Osteoblast (primary cell): ENCODE measurements at regions not wholly inside any gene's neighbourhood (a gene's known extent, or its start where the extent isn't known, plus 50 kb on each side); places are given as distances from the start of the nearest gene placed in this dataset.

Experiments used
- DNase-seq: peaks from one replicate; pipeline ENCODE4 v3.0.0; 2011; ENCODE audit warnings: low spot score, mixed read lengths; ENCODE audit not compliant: insufficient read length; ENCODE audit errors: missing footprints
- H2AFZ ChIP-seq: 2 replicates; pipeline ENCODE4 v1.6.0; 2011; ENCODE audit warnings: mild to moderate bottlenecking, low read length
- H3K27ac ChIP-seq: 2 replicates; pipeline ENCODE4 v1.5.1; 2011; ENCODE audit warnings: mild to moderate bottlenecking, low read depth, low read length, moderate library complexity
- H3K27me3 ChIP-seq: 2 replicates; pipeline ENCODE4 v1.6.0; 2012; ENCODE audit warnings: mild to moderate bottlenecking, control low read depth, inconsistent platforms, low read length, moderate library complexity; ENCODE audit not compliant: insufficient read depth
- H3K36me3 ChIP-seq: 2 replicates; pipeline ENCODE4 v1.5.1; 2011; ENCODE audit warnings: mild to moderate bottlenecking, low read length, control low read depth, moderate library complexity; ENCODE audit not compliant: insufficient read depth
- H3K4me1 ChIP-seq: 2 replicates; pipeline ENCODE4 v1.5.1; 2011; ENCODE audit warnings: mild to moderate bottlenecking, low read length, control low read depth, moderate library complexity; ENCODE audit not compliant: insufficient read depth
- H3K4me2 ChIP-seq: 2 replicates; pipeline ENCODE4 v1.6.0; 2011; ENCODE audit warnings: mild to moderate bottlenecking, low read length; ENCODE audit not compliant: insufficient read depth
- H3K4me3 ChIP-seq: fragments of 200-600 bp; sonication (generic); 3 replicates; pipeline ENCODE4 v1.5.1; 2012; ENCODE audit warnings: mild to moderate bottlenecking, low read length, inconsistent platforms; ENCODE audit not compliant: insufficient read depth
- H3K79me2 ChIP-seq: 2 replicates; pipeline ENCODE4 v1.6.0; 2012; ENCODE audit warnings: mild to moderate bottlenecking, low read length, control low read depth, inconsistent platforms; ENCODE audit not compliant: insufficient read depth
- H3K9me3 ChIP-seq: 2 replicates; pipeline ENCODE4 v1.5.1; 2011; ENCODE audit warnings: low read depth, low read length, control low read depth
- H4K20me1 ChIP-seq: 2 replicates; pipeline ENCODE4 v1.6.0; 2012; ENCODE audit warnings: mild to moderate bottlenecking, low read length, control low read depth; ENCODE audit not compliant: insufficient read depth
- TF ChIP-seq, protein P1 (sequence below): IDR thresholded peaks from 2 replicates; pipeline ENCODE4 v1.5.1; 2011; ENCODE audit warnings: mild to moderate bottlenecking, low read depth, low read length, moderate library complexity; ENCODE audit errors: extremely low read depth

DNA sequence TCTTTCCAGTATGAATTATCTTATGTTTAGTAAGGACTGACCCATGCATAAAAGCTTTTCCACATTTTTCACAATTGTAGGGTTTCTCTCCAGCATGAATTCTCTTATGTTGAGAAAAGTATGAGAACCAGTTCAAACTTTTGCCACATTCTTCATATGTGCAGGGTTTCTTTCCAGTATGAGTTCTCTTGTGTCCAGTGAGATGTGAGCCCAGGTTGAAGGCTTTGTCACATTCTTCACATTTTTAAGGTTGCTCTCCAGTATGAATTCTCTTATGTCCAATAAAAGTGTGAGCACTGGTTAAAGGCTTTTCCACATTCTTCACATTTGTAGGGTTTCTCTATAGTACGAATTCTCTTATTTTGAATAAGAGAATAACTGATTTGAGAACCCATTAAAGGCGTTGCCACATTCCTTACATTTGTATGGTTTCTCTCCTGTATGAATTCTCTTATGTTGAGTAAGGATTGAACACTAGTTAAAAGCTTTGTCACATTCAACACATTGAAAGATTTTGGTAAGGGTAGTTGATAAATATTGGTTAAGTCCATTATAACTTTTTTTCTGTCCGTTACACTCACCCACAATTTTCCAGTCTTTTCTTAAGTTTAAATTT is 911.0 kb upstream of the ZNF722 start:
- H3K4me2 ChIP-seq = no peak overlapping the region
- TF ChIP-seq, protein P1, sequence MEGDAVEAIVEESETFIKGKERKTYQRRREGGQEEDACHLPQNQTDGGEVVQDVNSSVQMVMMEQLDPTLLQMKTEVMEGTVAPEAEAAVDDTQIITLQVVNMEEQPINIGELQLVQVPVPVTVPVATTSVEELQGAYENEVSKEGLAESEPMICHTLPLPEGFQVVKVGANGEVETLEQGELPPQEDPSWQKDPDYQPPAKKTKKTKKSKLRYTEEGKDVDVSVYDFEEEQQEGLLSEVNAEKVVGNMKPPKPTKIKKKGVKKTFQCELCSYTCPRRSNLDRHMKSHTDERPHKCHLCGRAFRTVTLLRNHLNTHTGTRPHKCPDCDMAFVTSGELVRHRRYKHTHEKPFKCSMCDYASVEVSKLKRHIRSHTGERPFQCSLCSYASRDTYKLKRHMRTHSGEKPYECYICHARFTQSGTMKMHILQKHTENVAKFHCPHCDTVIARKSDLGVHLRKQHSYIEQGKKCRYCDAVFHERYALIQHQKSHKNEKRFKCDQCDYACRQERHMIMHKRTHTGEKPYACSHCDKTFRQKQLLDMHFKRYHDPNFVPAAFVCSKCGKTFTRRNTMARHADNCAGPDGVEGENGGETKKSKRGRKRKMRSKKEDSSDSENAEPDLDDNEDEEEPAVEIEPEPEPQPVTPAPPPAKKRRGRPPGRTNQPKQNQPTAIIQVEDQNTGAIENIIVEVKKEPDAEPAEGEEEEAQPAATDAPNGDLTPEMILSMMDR = no peak
- H3K27me3 ChIP-seq = no peaks in the 10 kb centered on the region
- no peak for DNase-seq
- peaks cover 10% of the 10 kb centered on the region for H3K9me3 ChIP-seq
- no peaks in the 10 kb centered on the region for H3K36me3 ChIP-seq
- H3K79me2 ChIP-seq = no peaks in the 10 kb centered on the region
- H3K4me1 ChIP-seq = no peaks in the 10 kb centered on the region
- H2AFZ ChIP-seq = no peak overlapping the region
- no peaks in the 10 kb centered on the region for H4K20me1 ChIP-seq
- H3K27ac ChIP-seq = no peak overlapping the region
- no peak overlapping the region for H3K4me3 ChIP-seq

GRCh38 chr7:63092951-63093350 is 905.7 kb upstream of the ZNF722 start:
- Histone ChIP-seq H3K4me1 (no peaks in the 10 kb centered on the region), H4K20me1 (no peaks in the 10 kb centered on the region), H3K27me3 (no peaks in the 10 kb centered on the region), H3K79me2 (no peaks in the 10 kb centered on the region), H3K4me3 (no peak overlapping the region), H3K4me2 (no peak overlapping the region), H3K9me3 (peaks cover 6% of the 10 kb centered on the region), H3K36me3 (no peaks in the 10 kb centered on the region), H3K27ac (no peak overlapping the region), H2AFZ (no peak overlapping the region)
- DNase-seq = no peak
- TF ChIP-seq, protein P1 = no peak

DNA sequence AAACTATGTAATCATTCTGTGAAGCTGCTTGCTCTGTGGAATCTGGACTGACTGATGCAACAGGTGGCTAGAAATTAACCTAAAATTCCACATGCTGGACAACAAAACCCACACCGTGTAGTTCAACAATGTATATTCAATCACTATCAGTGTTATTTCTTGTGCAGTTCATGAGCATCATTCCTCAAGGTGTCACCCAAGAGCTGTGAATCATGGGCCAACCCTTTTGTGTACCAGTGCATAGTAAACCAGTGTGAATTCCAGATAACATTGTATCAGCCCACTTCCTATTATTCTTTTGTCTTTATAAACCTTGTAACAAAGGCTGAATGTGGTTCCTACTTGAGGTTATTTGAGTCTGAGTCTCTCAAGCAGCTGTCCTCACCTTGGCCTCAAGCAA is 905.2 kb upstream of the ZNF722 start:
- no peak overlapping the region for H3K4me2 ChIP-seq
- TF ChIP-seq, protein P1 = no peak
- H3K4me1 ChIP-seq = no peaks in the 10 kb centered on the region
- no peak overlapping the region for H2AFZ ChIP-seq
- no peaks in the 10 kb centered on the region for H3K79me2 ChIP-seq
- H3K36me3 ChIP-seq = no peaks in the 10 kb centered on the region
- H3K9me3 ChIP-seq = peaks cover 5% of the 10 kb centered on the region
- no peak overlapping the region for H3K4me3 ChIP-seq
- H3K27ac ChIP-seq = no peak overlapping the region
- no peaks in the 10 kb centered on the region for H4K20me1 ChIP-seq
- H3K27me3 ChIP-seq = no peaks in the 10 kb centered on the region
- DNase-seq = no peak

DNA sequence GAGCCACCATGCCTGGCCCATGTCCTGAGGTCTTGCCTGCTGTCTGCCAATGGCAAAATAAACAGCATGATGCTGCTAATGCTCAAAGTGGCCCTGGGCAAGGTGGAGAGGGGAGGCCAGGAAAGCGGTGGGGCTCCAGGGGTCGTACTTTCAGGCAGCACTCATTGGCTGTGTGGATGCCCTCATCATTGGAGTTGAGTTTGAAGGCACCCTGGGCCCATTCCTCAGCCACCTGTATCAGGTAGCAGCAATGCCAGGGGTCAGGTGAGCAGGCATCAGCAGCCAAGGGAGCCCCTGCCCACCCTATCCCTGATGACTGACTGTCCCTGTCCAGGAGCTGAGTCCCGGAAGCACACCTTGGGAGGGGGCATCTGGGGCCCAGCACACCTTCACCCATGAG is 902.5 kb upstream of the ZNF722 start:
- Histone ChIP-seq H4K20me1 (no peaks in the 10 kb centered on the region), H3K4me1 (no peaks in the 10 kb centered on the region), H2AFZ (no peak overlapping the region), H3K36me3 (no peaks in the 10 kb centered on the region), H3K9me3 (peaks cover 5% of the 10 kb centered on the region), H3K27ac (no peak overlapping the region), H3K4me3 (no peak overlapping the region), H3K4me2 (no peak overlapping the region), H3K27me3 (no peaks in the 10 kb centered on the region), H3K79me2 (no peaks in the 10 kb centered on the region)
- no peak for DNase-seq
- TF ChIP-seq, protein P1 = no peak
